Activated T-cell treated with anti-CD3 and anti-CD28 coated beads, Interleukin-2, amount 50 U/mL, for 72 hours (primary cell): ENCODE measurements at regions not wholly inside any gene's neighbourhood (a gene's known extent, or its start where the extent isn't known, plus 50 kb on each side); places are given as distances from the start of the nearest gene placed in this dataset.

Experiments used
- ATAC-seq, 2 donors: fragments of 150-1000 bp; cut with Tn5 transposase; replicated peaks in 1 of 2; 2 replicates each; pipeline ENCODE4 v1.10.0; 2021; ENCODE audit warnings: moderate library complexity in 2 of 2, mild to moderate bottlenecking in 1 of 2
- DNase-seq, 2 donors: peaks; one replicate each; pipeline ENCODE4 v3.0.0; 2021 to 2022; ENCODE audit warnings: mixed read lengths in 1 of 2
- H3K27ac Mint-ChIP-seq: one replicate; pipeline ENCODE4 v1.8.0; 2022; ENCODE audit warnings: mild to moderate bottlenecking, moderate library complexity, mixed read lengths
- H3K27me3 Mint-ChIP-seq: one replicate; pipeline ENCODE4 v1.8.0; 2022; ENCODE audit warnings: low read depth, mixed read lengths
- H3K36me3 Mint-ChIP-seq, 2 donors: one replicate each; pipeline ENCODE4 v1.8.0; 2022; ENCODE audit warnings: mixed read lengths in 2 of 2, mild to moderate bottlenecking in 1 of 2; ENCODE audit not compliant: insufficient read depth in 2 of 2
- H3K4me1 Mint-ChIP-seq: one replicate; pipeline ENCODE4 v1.8.0; 2022; ENCODE audit warnings: low read depth, mixed read lengths
- H3K4me3 Mint-ChIP-seq, 2 donors: one replicate each; pipeline ENCODE4 v1.8.0; 2022; ENCODE audit warnings: mild to moderate bottlenecking in 2 of 2, mixed read lengths in 2 of 2, moderate library complexity in 2 of 2
- H3K9me3 Mint-ChIP-seq, 2 donors: one replicate each; pipeline ENCODE4 v1.8.0; 2022; ENCODE audit warnings: mixed read lengths in 2 of 2

- Mint-ChIP-seq H3K4me1 (no peaks in the 10 kb centered on the region), H3K27ac (no peak overlapping the region), H3K9me3 (no peaks in the 10 kb centered on the region), H3K4me3 (no peak overlapping the region), H3K36me3 (no peaks in the 10 kb centered on the region), H3K27me3 (no peaks in the 10 kb centered on the region)
- ATAC-seq: no peak
- DNase-seq: no peak
Measured at GRCh38 chr5:136661026-136661425, 295.7 kb upstream of the TRPC7 start.

DNA sequence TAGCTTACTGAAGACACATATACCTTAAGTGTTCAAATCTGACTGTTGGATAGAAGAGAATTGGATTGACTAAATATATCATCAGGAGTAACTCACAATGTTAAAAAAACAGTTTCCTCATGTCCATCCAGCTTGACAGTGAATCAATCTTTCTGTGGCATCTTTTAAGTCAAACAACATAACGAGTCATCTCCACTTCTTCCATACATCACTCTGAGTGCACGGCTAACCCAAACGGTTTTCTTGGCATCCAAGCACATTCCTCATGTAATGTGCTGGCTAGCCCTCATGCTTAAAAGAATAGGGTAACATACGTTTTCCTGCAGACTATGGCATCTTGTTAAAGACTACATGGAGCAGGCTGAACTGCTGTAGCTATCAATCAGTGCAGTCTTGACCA lies 291.5 kb upstream of the TRPC7 start:
- Mint-ChIP-seq H3K36me3 (no peaks in the 10 kb centered on the region), H3K27me3 (no peaks in the 10 kb centered on the region), H3K9me3 (peaks cover 0 to 1% of the 10 kb centered on the region in 2 donors), H3K4me1 (no peaks in the 10 kb centered on the region), H3K4me3 (no peak overlapping the region), H3K27ac (no peak overlapping the region)
- no peak for DNase-seq
- no peak for ATAC-seq

DNA sequence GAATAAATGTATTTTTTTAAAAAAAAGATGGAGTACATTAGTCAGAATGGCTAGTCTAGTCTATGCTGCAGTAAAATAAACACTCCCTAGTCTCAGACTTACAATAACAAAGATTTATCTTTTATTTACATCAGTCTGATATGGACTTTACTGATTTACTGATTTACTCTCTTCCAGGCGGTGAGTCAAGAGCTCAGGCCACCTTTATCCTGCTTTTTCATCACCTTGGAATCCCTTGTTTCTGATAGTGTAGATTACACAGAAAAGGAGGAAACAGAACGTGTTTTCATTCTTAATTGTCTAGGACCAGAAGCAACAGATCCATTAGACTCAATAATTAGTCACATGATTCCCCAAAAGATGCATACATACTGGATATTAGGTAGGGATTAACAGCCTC lies 290.1 kb upstream of the TRPC7 start:
- Mint-ChIP-seq H3K27me3 (no peaks in the 10 kb centered on the region), H3K9me3 (peaks cover 1 to 2% of the 10 kb centered on the region in 2 donors), H3K27ac (no peak overlapping the region), H3K4me3 (no peak overlapping the region), H3K4me1 (no peaks in the 10 kb centered on the region), H3K36me3 (no peaks in the 10 kb centered on the region)
- ATAC-seq (no peak), DNase-seq (no peak)

DNA sequence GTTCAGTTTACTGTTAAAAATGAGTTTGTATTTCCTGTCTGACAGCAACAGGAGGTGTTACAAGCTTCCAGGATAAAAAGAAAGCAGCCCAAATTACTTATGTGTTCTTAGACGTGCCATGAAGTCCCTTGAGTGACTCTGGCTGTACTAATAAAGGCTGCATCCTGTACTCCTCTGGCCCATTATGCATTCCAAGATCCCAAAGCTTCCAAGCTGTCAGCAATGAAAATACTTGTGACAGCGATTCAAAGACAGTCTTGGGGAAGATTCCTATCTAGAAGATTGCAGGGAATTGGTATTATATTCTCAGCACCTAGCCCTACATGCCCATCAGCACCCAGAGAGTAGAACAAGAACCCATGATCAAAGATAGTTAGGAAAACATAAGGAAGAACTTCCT lies 281.6 kb upstream of the TRPC7 start:
- Mint-ChIP-seq H3K36me3 (no peaks in the 10 kb centered on the region), H3K4me1 (no peaks in the 10 kb centered on the region), H3K27me3 (no peaks in the 10 kb centered on the region), H3K9me3 (peaks cover 0 to 2% of the 10 kb centered on the region in 2 donors), H3K4me3 (no peak overlapping the region), H3K27ac (no peak overlapping the region)
- DNase-seq (no peak), ATAC-seq (no peak)

DNA sequence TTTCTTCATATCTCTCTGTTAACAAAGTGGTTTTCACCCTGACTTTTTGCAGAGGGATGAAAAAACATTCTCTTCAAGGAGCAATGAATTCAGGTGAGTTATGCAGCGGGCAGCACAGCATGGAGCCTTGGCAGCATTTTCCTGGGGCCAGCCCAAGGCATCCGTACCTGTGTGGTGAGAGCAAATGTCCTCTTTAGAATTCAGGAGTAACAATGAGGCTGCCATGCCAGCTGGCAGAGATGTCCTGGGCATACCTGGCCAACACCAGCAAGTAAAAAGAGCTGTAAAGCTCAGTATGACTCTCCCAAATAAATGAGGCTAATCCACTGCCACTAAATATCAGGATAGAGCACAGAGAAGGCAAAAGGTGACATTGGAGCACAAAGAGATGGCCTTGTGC lies 277.6 kb upstream of the TRPC7 start:
- Mint-ChIP-seq H3K36me3 (no peaks in the 10 kb centered on the region), H3K4me3 (no peak overlapping the region), H3K4me1 (no peaks in the 10 kb centered on the region), H3K9me3 (no peaks in the 10 kb centered on the region), H3K27me3 (no peaks in the 10 kb centered on the region), H3K27ac (no peak overlapping the region)
- DNase-seq (no peak), ATAC-seq (no peak)

GRCh38 chr5:136639616-136640015 lies 274.3 kb upstream of the TRPC7 start:
- ATAC-seq (no peak), DNase-seq (no peak)
- Mint-ChIP-seq H3K4me1 (no peaks in the 10 kb centered on the region), H3K9me3 (no peaks in the 10 kb centered on the region), H3K36me3 (no peaks in the 10 kb centered on the region), H3K4me3 (no peak overlapping the region), H3K27ac (no peak overlapping the region), H3K27me3 (no peaks in the 10 kb centered on the region)

DNA sequence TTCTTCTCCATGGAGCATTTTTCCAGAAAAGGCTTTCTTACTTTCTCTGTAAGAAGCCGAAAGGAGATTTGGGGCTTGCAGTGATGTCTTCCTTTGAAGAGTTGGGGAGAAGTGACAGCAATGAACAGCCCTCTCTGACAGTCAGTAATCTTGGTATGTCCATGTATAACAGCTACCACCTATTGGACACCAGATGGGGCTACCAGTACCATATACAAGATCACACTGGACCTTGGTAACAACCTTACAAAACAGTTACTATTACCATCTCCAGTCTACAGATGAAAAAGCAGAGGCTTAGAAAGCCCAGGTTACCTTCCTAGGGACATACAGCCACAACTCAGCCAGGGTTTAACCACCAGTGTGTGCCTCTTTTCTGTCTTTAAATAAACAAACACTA lies 272.7 kb upstream of the TRPC7 start:
- DNase-seq (no peak), ATAC-seq (no peak)
- H3K27me3 Mint-ChIP-seq: no peaks in the 10 kb centered on the region
- no peak overlapping the region for H3K4me3 Mint-ChIP-seq
- H3K9me3 Mint-ChIP-seq: no peaks in the 10 kb centered on the region
- H3K36me3 Mint-ChIP-seq: no peaks in the 10 kb centered on the region
- no peak overlapping the region for H3K27ac Mint-ChIP-seq
- H3K4me1 Mint-ChIP-seq: no peaks in the 10 kb centered on the region

DNA sequence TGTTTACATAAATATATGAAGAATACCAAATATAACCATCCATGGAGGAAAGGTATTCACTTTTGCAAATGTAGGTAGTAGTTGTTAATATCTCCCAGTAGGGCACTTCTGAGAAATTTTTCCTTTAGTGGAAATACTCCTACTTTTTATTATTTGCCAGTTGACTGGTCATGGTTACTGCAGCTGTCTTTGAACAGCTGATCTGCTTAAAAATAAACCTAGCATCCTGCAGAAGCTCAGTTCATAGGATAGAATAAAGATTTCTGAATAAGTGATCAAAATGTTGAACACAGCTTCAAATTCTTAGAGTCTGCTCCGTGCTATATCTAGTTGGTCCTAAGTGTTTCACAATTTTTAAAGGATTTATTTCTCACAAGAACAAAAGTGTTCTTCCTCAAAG lies 270.7 kb upstream of the TRPC7 start:
- Mint-ChIP-seq H3K27me3 (no peaks in the 10 kb centered on the region), H3K36me3 (no peaks in the 10 kb centered on the region), H3K27ac (no peak overlapping the region), H3K4me3 (no peak overlapping the region), H3K9me3 (no peaks in the 10 kb centered on the region), H3K4me1 (no peaks in the 10 kb centered on the region)
- no peak for DNase-seq
- no peak for ATAC-seq

GRCh38 chr5:136631186-136631585 lies 265.8 kb upstream of the TRPC7 start:
- H3K4me1 Mint-ChIP-seq: no peaks in the 10 kb centered on the region
- ATAC-seq: no peak

DNA sequence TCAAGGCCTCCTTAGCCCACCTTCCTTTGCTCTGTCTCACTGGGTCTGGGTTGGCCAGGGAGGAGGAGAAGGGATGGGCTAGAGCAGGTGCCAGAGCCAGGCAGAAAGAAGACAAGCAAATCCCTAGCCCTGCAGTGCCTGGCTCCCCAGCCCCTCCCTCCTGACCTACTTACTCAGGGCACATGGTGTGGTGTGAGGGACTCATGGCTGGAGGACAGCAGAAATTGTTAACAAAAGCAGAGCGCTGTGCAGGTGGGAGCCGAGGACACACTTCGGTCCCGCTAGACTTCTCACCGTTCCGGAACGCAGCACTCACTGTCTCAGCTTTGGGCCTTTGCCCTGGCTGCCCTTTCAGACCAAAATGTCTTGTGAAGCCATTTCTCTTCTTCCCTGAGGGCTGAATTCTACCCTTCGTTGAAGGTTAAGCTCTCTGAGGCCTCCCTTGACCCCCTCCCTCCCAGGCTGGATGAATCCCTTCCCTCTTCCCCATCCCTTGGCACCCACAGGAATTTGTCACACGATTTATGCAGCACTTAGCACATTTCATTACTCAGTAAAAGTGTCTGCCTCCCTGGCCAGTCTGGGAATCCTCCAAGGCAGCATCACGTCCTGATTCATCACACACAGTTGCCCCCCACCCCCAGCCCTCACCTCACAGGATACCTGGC lies 263.9 kb upstream of the TRPC7 start:
- no peaks in the 10 kb centered on the region for H3K4me1 Mint-ChIP-seq
- H3K9me3 Mint-ChIP-seq: no peaks in the 10 kb centered on the region
- ATAC-seq (no peak), DNase-seq (no peak)
- no peak overlapping the region for H3K4me3 Mint-ChIP-seq
- H3K27me3 Mint-ChIP-seq: no peaks in the 10 kb centered on the region
- no peaks in the 10 kb centered on the region for H3K36me3 Mint-ChIP-seq
- H3K27ac Mint-ChIP-seq: no peak overlapping the region

More at GRCh38 chr5:136631186-136631585, 265.8 kb upstream of the TRPC7 start:
- Mint-ChIP-seq H3K27me3 (no peaks in the 10 kb centered on the region), H3K4me3 (no peak overlapping the region), H3K9me3 (no peaks in the 10 kb centered on the region), H3K27ac (no peak overlapping the region), H3K36me3 (no peaks in the 10 kb centered on the region)
- DNase-seq: no peak

GRCh38 chr5:136626531-136626930 lies 261.2 kb upstream of the TRPC7 start:
- H3K27ac Mint-ChIP-seq: no peak overlapping the region
- ATAC-seq (no peak), DNase-seq (no peak)
- no peak overlapping the region for H3K4me3 Mint-ChIP-seq
- no peaks in the 10 kb centered on the region for H3K27me3 Mint-ChIP-seq
- H3K4me1 Mint-ChIP-seq: no peaks in the 10 kb centered on the region
- no peaks in the 10 kb centered on the region for H3K9me3 Mint-ChIP-seq
- H3K36me3 Mint-ChIP-seq: no peaks in the 10 kb centered on the region

DNA sequence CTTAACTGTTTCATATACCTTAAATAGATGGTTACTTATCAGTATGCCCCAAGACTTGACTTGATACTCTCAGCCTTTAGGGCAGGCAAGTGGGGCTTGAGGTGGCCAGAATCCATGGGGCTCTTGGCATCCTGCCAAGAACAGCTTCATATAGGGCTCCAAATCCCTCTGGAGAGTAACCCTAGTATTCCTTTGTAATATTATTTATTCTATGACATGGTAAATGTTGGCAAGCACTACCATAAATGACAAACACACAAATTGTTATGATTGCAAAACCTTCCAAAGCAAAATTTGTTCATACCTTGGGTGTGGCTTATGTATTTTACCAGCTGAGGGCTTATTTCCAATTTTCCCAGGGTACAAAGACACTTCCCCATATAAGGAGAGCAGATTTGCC lies 257.4 kb upstream of the TRPC7 start:
- Mint-ChIP-seq H3K4me3 (no peak overlapping the region), H3K27ac (no peak overlapping the region), H3K9me3 (no peaks in the 10 kb centered on the region), H3K27me3 (no peaks in the 10 kb centered on the region), H3K4me1 (no peaks in the 10 kb centered on the region), H3K36me3 (no peaks in the 10 kb centered on the region)
- DNase-seq (no peak), ATAC-seq (no peak)

GRCh38 chr5:136621743-136622142 lies 256.4 kb upstream of the TRPC7 start:
- ATAC-seq (no peak), DNase-seq (no peak)
- Mint-ChIP-seq H3K36me3 (no peaks in the 10 kb centered on the region), H3K27ac (no peak overlapping the region), H3K4me1 (no peaks in the 10 kb centered on the region), H3K27me3 (no peaks in the 10 kb centered on the region), H3K9me3 (no peaks in the 10 kb centered on the region), H3K4me3 (no peak overlapping the region)

DNA sequence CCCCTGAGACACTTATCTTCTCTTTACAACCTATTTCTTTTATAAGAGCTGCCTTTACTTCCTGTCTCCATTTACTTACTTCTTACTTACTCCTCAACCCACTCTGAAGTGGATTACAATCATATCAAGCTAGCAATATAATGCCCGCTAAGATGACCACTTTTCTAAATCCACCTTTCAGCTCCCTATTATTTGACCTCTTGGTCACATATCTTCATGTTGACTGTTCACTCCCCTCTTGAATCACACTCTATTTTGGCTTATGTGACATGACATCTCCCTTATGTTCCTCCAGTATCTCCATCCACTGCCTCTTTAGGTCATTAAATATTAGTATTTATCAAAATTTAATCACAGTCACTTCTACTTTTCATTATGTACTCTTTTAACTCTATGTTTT lies 255.3 kb upstream of the TRPC7 start:
- Mint-ChIP-seq H3K4me3 (no peak overlapping the region), H3K27ac (no peak overlapping the region), H3K27me3 (no peaks in the 10 kb centered on the region), H3K36me3 (no peaks in the 10 kb centered on the region), H3K9me3 (no peaks in the 10 kb centered on the region), H3K4me1 (no peaks in the 10 kb centered on the region)
- ATAC-seq: no peak
- DNase-seq: no peak
